ENCODE measurements at regions not wholly inside any gene's neighbourhood (a gene's known extent, or its start where the extent isn't known, plus 50 kb on each side); places are given as distances from the start of the nearest gene placed in this dataset.

DNA sequence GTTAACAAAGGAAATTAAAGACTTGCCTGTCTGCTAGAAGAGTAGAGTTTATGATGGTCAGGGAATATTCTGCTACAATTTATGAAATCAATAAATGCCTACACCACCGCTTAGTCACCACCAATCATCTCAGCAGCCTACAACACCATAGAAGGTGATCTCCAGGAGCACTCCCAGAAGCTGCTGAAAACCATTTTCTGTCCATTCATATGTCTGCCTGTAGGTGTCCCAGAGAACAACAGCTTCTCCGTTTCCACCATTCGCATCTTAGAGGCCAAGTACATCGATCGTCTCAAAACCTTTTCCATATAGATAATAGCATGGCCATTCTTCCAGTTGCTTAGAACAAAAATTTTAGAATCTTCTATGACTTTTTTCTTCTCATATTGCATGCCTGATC is 303.4 kb downstream of the KCNC2 start:
- H3K4me3 ChIP-seq (ENCODE audit: insufficient read depth in 1 of 2, low read depth in 1 of 2, low read length in 2 of 2) = no peak overlapping the region
- no peak overlapping the region for H3K27ac ChIP-seq (ENCODE audit: low read length, poor library complexity, severe bottlenecking)
- no peak overlapping the region for H4K8ac ChIP-seq (ENCODE audit: low read length)
- no peak overlapping the region for H3K4me2 ChIP-seq (ENCODE audit: low read length, poor library complexity, severe bottlenecking)
- H3K4me1 ChIP-seq (ENCODE audit: control insufficient read depth, insufficient read depth, low read depth, low read length) = no peaks in the 10 kb centered on the region
- no peak overlapping the region for H3K4ac ChIP-seq (ENCODE audit: low read depth in 1 of 2, low read length in 2 of 2)
- no peak overlapping the region for H2BK5ac ChIP-seq (ENCODE audit: low read depth, low read length, poor library complexity, severe bottlenecking)
- H3K9me3 ChIP-seq (ENCODE audit: control insufficient read depth, low read length) = no peaks in the 10 kb centered on the region
- WGBS = 78% methylated on average over 5 of the region's 5 CpGs
- no peak overlapping the region for H2BK12ac ChIP-seq (ENCODE audit: low read length in 2 of 2)
- no peak for DNase-seq
- no peak overlapping the region for H4K91ac ChIP-seq (ENCODE audit: low read length)
- H3K79me1 ChIP-seq (replicated peaks; ENCODE audit: low read length, poor library complexity, severe bottlenecking) = no peaks in the 10 kb centered on the region
- no peak overlapping the region for H2AK5ac ChIP-seq (ENCODE audit: low read length, severe bottlenecking)
- no peak overlapping the region for H2AFZ ChIP-seq (ENCODE audit: low read depth, low read length)
- H3K36me3 ChIP-seq (ENCODE audit: control insufficient read depth in 1 of 2, insufficient read depth in 2 of 2, low read depth in 1 of 2, low read length in 2 of 2) = no peaks in the 10 kb centered on the region
- H2BK120ac ChIP-seq (ENCODE audit: low read depth, low read length) = no peak overlapping the region
- H3K18ac ChIP-seq (ENCODE audit: low read depth in 1 of 2, low read length in 2 of 2) = no peak overlapping the region
- no peaks in the 10 kb centered on the region for H3K27me3 ChIP-seq (ENCODE audit: control insufficient read depth in 1 of 2, insufficient read depth in 1 of 2, low read length in 2 of 2)
- H3K14ac ChIP-seq (ENCODE audit: low read length in 2 of 2) = no peak overlapping the region
- no peak overlapping the region for H2BK15ac ChIP-seq (ENCODE audit: low read depth, poor library complexity, severe bottlenecking)
- H3K23ac ChIP-seq (ENCODE audit: low read length in 2 of 2) = no peak overlapping the region
- H3K9ac ChIP-seq (ENCODE audit: low read length) = no peak overlapping the region

DNA sequence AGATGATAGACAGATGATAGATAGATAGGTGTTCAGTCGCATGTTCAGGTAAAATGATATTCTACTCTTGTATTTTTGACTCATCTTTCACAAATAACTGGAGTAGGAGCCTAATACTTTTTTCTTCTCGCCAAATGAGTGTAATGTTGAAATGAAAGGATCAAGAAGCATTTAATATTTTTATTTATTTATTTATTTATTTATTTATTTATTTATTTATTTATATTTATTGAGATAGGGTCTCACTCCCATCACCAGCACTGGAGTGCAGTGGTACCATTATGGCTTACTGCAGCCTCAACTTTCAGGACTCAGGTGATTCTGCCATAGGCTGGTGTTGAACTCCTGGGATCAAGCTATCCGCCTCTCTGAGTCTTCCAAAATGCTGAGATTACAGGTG is 298.8 kb downstream of the KCNC2 start:
- H2BK12ac ChIP-seq (ENCODE audit: low read length in 2 of 2) = no peak overlapping the region

DNA sequence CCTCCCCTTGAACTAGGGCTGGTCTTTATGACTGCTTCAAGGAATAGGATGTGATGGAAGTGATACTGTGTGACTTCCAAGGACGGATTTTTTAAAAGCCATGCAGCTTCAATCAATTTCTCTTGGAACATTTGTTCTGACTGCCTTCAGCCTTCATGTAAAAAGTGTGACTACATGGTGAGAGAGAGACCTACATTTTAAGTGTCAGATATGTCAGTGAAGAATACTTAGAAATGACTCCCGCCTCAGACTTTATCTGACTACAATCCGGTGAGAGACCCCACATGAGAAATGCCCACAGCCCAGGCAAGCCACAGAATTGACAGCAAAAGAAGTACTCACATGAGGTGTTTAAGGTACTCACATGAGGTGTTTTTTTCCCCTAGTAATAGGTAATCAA is 295.3 kb downstream of the KCNC2 start:
- no peaks in the 10 kb centered on the region for H3K4me1 ChIP-seq (ENCODE audit: control insufficient read depth, insufficient read depth, low read depth, low read length)
- H3K9ac ChIP-seq (ENCODE audit: low read length) = no peak overlapping the region
- no peak overlapping the region for H2BK120ac ChIP-seq (ENCODE audit: low read depth, low read length)
- no peak overlapping the region for H2BK12ac ChIP-seq (ENCODE audit: low read length in 2 of 2)
- no peak overlapping the region for H2BK5ac ChIP-seq (ENCODE audit: low read depth, low read length, poor library complexity, severe bottlenecking)
- WGBS = 83% methylated on average over 1 of the region's 3 CpGs
- H4K8ac ChIP-seq (ENCODE audit: low read length) = no peak overlapping the region
- no peak for DNase-seq
- no peak overlapping the region for H3K4ac ChIP-seq (ENCODE audit: low read depth in 1 of 2, low read length in 2 of 2)
- H3K9me3 ChIP-seq (ENCODE audit: control insufficient read depth, low read length) = no peaks in the 10 kb centered on the region
- H4K91ac ChIP-seq (ENCODE audit: low read length) = no peak overlapping the region
- H3K27ac ChIP-seq (ENCODE audit: low read length, poor library complexity, severe bottlenecking) = no peak overlapping the region
- no peak overlapping the region for H2BK15ac ChIP-seq (ENCODE audit: low read depth, poor library complexity, severe bottlenecking)
- H3K27me3 ChIP-seq (ENCODE audit: control insufficient read depth in 1 of 2, insufficient read depth in 1 of 2, low read length in 2 of 2) = no peaks in the 10 kb centered on the region
- no peak overlapping the region for H3K4me2 ChIP-seq (ENCODE audit: low read length, poor library complexity, severe bottlenecking)
- H3K36me3 ChIP-seq (ENCODE audit: control insufficient read depth in 1 of 2, insufficient read depth in 2 of 2, low read depth in 1 of 2, low read length in 2 of 2) = no peaks in the 10 kb centered on the region
- H3K23ac ChIP-seq (ENCODE audit: low read length in 2 of 2) = no peak overlapping the region
- H3K18ac ChIP-seq (ENCODE audit: low read depth in 1 of 2, low read length in 2 of 2) = no peak overlapping the region
- no peak overlapping the region for H3K14ac ChIP-seq (ENCODE audit: low read length in 2 of 2)
- no peak overlapping the region for H2AFZ ChIP-seq (ENCODE audit: low read depth, low read length)
- H2AK5ac ChIP-seq (ENCODE audit: low read length, severe bottlenecking) = no peak overlapping the region
- no peaks in the 10 kb centered on the region for H3K79me1 ChIP-seq (replicated peaks; ENCODE audit: low read length, poor library complexity, severe bottlenecking)
- H3K4me3 ChIP-seq (ENCODE audit: insufficient read depth in 1 of 2, low read depth in 1 of 2, low read length in 2 of 2) = no peak overlapping the region

More for the DNA sequence above, 298.8 kb downstream of the KCNC2 start:
- Histone ChIP-seq H3K18ac (ENCODE audit: low read depth in 1 of 2, low read length in 2 of 2) (no peak overlapping the region), H3K4me3 (ENCODE audit: insufficient read depth in 1 of 2, low read depth in 1 of 2, low read length in 2 of 2) (no peak overlapping the region), H3K79me1 (replicated peaks; ENCODE audit: low read length, poor library complexity, severe bottlenecking) (no peaks in the 10 kb centered on the region), H3K23ac (ENCODE audit: low read length in 2 of 2) (no peak overlapping the region), H3K27ac (ENCODE audit: low read length, poor library complexity, severe bottlenecking) (no peak overlapping the region), H3K4ac (ENCODE audit: low read depth in 1 of 2, low read length in 2 of 2) (no peak overlapping the region), H4K91ac (ENCODE audit: low read length) (no peak overlapping the region), H3K14ac (ENCODE audit: low read length in 2 of 2) (no peak overlapping the region), H2BK120ac (ENCODE audit: low read depth, low read length) (no peak overlapping the region), H3K27me3 (ENCODE audit: control insufficient read depth in 1 of 2, insufficient read depth in 1 of 2, low read length in 2 of 2) (no peaks in the 10 kb centered on the region), H3K4me1 (ENCODE audit: control insufficient read depth, insufficient read depth, low read depth, low read length) (no peaks in the 10 kb centered on the region), H2BK5ac (ENCODE audit: low read depth, low read length, poor library complexity, severe bottlenecking) (no peak overlapping the region), H2AFZ (ENCODE audit: low read depth, low read length) (no peak overlapping the region), H3K9ac (ENCODE audit: low read length) (no peak overlapping the region), H3K36me3 (ENCODE audit: control insufficient read depth in 1 of 2, insufficient read depth in 2 of 2, low read depth in 1 of 2, low read length in 2 of 2) (no peaks in the 10 kb centered on the region), H2AK5ac (ENCODE audit: low read length, severe bottlenecking) (no peak overlapping the region), H3K4me2 (ENCODE audit: low read length, poor library complexity, severe bottlenecking) (no peak overlapping the region), H4K8ac (ENCODE audit: low read length) (no peak overlapping the region), H2BK15ac (ENCODE audit: low read depth, poor library complexity, severe bottlenecking) (no peak overlapping the region), H3K9me3 (ENCODE audit: control insufficient read depth, low read length) (no peaks in the 10 kb centered on the region)
- 86% methylated on average over 1 of the region's 3 CpGs for WGBS
- DNase-seq = no peak

DNA sequence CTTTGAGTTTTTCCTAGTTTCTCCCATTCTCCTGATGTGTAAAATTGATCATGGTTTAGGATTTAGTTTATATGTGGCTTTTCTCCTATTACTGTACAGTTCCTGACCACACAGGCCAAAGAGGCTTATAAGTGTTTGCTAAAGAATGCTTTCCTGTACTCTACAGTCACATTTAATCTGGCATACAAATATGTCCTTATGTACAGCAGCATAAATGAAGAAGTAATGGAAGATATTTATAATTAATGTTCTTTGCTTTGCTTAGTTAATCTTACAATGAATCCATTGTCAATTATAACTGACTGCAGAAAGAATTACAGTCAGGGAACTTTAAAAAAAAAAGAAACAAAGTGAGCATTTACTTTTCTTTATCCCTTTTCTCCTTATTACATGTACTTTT is 293.9 kb downstream of the KCNC2 start:
- H3K36me3 ChIP-seq (ENCODE audit: control insufficient read depth in 1 of 2, insufficient read depth in 2 of 2, low read depth in 1 of 2, low read length in 2 of 2) = no peaks in the 10 kb centered on the region
- no peak overlapping the region for H3K18ac ChIP-seq (ENCODE audit: low read depth in 1 of 2, low read length in 2 of 2)
- H3K27me3 ChIP-seq (ENCODE audit: control insufficient read depth in 1 of 2, insufficient read depth in 1 of 2, low read length in 2 of 2) = no peaks in the 10 kb centered on the region
- no peak overlapping the region for H4K8ac ChIP-seq (ENCODE audit: low read length)
- H2AK5ac ChIP-seq (ENCODE audit: low read length, severe bottlenecking) = no peak overlapping the region
- H3K4me2 ChIP-seq (ENCODE audit: low read length, poor library complexity, severe bottlenecking) = no peak overlapping the region
- H3K4me1 ChIP-seq (ENCODE audit: control insufficient read depth, insufficient read depth, low read depth, low read length) = no peaks in the 10 kb centered on the region
- no peak overlapping the region for H3K4ac ChIP-seq (ENCODE audit: low read depth in 1 of 2, low read length in 2 of 2)
- no peak overlapping the region for H2BK15ac ChIP-seq (ENCODE audit: low read depth, poor library complexity, severe bottlenecking)
- no peak overlapping the region for H3K9ac ChIP-seq (ENCODE audit: low read length)
- H2BK12ac ChIP-seq (ENCODE audit: low read length in 2 of 2) = no peak overlapping the region
- no peak for DNase-seq
- H3K14ac ChIP-seq (ENCODE audit: low read length in 2 of 2) = no peak overlapping the region
- no peak overlapping the region for H3K4me3 ChIP-seq (ENCODE audit: insufficient read depth in 1 of 2, low read depth in 1 of 2, low read length in 2 of 2)
- H3K9me3 ChIP-seq (ENCODE audit: control insufficient read depth, low read length) = no peaks in the 10 kb centered on the region
- H3K23ac ChIP-seq (ENCODE audit: low read length in 2 of 2) = no peak overlapping the region
- H4K91ac ChIP-seq (ENCODE audit: low read length) = no peak overlapping the region
- H2AFZ ChIP-seq (ENCODE audit: low read depth, low read length) = no peak overlapping the region
- H2BK5ac ChIP-seq (ENCODE audit: low read depth, low read length, poor library complexity, severe bottlenecking) = no peak overlapping the region
- no peaks in the 10 kb centered on the region for H3K79me1 ChIP-seq (replicated peaks; ENCODE audit: low read length, poor library complexity, severe bottlenecking)
- no peak overlapping the region for H3K27ac ChIP-seq (ENCODE audit: low read length, poor library complexity, severe bottlenecking)
- no peak overlapping the region for H2BK120ac ChIP-seq (ENCODE audit: low read depth, low read length)
